HG03378 (cell line): ENCODE measurements at regions not wholly inside any gene's neighbourhood (a gene's known extent, or its start where the extent isn't known, plus 50 kb on each side); places are given as distances from the start of the nearest gene placed in this dataset.
"Not testable (repeated sequence)": the region's sequence is repeated elsewhere in the genome, so short reads cannot be mapped to it uniquely, and the experiment has no call there.

Source experiments
- ATAC-seq: cut with Tn5 transposase; IDR thresholded peaks from one replicate; pipeline ENCODE4 v1.9.1; 2021; ENCODE audit warnings: mild to moderate bottlenecking, moderate library complexity; ENCODE audit not compliant: unreplicated experiment

DNA sequence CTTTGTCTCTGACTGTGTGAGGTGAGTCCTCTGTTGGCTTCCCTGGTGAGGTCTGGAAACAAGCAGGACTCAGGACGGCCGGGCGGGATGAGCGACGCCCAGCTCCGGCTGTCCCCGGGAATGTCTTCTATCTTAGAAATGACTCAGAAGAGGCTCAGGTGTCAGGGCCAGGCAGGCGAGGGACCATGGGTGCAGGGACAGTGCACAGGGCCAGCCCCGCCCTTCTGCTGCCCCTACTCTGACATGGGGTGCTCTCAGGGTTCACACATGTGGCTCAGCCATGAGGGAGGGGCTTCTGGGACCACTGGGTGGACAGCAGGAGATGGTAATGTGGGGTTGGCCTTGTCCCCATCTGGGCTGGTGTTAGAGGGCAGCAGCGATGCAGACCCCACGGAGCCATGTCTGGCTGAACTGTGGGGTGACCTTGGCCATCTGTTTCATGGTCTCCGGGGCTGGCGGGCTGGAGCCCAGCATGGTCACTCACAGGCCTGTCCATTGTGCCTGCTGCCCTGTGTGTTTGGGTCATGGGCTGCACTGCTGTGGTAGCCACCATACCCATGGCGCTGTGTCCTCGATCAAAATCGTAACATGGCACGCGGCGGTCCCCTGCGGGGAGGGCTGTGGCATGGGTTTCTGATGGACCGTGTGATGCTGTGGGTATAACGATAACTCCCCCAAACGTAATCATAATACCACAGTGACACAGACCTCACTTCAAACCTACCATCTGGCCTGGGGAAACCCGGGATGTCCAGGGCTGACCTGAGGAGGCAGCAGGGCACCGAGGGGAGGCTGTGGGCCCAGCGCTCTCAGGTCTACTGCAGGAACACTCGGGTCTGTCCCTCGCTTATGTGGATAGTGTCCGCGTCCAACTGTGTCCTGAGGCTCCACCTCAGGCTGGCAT lies 368.8 kb downstream of the TMEM121 start:
- ATAC-seq = no peak

DNA sequence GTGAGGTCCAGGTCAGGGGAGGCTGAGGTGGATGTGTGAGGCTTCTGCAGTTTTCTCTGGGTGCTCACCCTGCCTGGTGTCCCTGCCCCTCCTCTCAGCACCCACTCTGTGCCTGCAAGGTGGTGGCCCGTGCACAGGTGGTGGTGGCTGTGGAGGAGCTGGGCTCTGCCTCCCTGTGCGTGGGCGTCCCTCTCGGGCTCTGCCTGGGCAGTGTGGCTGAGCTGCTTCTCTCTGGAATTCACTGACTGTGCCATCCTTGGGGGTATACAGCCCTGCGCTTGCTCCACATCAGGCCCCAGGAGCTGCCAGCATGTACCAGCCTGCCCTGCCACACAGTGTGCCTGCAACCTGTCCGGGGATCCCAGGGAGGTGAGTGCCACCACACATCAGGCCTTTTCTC lies 369.8 kb downstream of the TMEM121 start:
- not testable (repeated sequence) for ATAC-seq

DNA sequence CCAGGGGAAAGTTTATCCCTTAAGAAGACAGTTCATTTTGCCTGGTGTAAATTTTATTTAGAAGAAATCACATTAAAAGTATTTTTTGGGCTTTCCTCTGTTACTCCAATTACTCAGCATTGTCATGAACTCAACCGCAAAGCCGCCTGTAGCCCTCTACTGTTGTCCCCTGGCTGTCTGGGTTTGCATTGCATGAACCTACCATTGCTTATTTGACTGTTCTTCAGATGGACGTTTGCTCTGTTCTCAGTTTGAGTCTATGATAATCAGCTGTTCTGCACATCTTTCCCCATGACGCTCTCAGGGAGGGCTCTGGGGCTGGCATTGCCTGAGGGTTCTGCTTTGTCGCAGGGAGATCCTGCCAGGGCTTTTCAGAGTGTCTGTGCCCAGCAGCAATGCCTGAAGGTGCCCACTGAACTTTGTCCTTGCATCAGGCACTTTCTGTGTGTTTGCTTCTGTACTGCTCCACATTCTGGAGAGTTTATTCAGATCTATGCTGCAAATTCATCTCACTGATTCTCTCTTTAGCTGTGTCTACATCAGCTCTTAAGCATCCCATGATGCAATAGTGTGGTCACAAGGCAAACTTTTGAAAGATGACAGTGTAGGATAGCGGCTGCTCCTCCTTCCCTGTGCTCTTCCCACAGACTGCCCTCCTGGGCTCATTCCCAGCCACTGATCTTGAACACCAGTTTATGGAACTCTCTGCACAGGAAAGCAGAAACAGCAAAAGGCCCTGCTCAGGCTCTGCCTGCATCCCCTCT lies 370.8 kb downstream of the TMEM121 start:
- not testable (repeated sequence) for ATAC-seq

DNA sequence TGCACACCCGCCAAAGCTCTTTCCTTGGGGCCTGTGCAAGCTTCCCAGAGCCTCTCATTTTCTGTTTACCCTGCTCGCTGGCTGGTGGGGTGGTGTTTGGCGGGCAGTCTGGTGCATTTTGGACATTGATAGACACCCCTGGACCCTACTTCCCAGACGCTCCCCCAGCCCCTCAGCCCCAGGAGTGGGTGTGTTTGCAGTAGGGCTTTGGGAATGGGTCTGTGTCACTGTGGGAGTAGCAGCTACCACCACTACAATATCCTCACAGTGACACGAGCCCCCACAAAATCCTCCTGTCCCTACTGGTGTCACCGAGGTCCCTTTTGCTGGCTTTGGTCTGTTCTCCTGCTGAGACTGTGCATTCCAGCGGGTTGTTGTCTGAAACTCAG lies 371.3 kb downstream of the TMEM121 start:
- ATAC-seq = no peak

DNA sequence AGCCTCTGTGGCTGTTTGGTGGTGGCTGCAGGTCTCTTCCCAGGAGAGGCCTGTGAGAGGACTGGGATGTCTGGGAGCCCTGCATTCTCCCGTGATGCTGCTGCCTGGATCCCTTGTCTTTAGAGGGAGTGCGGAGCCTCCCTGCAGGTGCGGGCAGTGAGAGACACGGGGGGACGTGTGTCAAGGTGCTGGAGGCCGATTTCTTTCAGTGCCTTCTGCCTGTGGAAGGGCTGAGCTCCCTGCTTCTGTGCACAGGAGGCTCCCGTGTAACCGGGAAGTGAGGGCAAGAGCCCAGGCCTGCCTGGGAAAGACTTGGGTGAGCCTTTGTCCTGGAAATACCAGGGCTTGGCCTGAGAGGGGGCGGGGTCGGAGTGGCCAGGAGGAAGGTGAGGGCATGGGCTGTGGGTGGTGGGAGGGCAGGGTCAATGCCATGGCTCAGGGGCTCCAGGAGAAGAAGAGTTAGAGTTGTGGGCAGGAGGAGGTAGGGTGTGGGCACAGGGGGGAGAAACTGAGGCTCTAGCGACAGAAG lies 372.2 kb downstream of the TMEM121 start:
- no peak for ATAC-seq

DNA sequence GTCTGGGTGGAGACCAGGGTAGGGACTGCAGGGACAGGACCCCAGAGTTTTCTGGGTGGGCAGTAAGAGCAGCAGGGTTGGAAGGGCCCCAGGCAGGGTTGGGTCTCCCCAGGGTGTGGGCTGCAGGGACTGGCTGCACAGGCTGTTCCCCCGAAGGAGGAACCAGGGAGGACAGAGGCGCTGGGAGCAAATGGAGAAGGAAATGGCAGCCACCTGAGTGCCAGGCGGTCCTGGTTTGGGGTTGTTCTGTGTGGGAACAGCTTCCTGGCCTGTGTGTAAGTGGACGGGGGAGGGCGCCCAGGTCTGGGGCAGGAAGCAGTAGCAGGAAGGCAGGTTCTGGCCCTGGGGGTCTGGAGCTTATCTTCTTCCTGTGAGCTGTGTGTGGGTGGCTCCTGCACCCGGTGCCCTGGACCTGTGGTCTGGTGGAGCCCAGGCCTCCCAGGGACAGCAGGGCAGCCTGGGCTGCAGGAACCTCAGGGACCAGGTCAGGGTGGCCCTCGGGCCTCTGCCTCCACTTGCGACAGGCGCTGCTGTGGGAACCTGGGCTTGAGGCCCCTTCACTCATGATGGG lies 372.8 kb downstream of the TMEM121 start:
- no peak for ATAC-seq

DNA sequence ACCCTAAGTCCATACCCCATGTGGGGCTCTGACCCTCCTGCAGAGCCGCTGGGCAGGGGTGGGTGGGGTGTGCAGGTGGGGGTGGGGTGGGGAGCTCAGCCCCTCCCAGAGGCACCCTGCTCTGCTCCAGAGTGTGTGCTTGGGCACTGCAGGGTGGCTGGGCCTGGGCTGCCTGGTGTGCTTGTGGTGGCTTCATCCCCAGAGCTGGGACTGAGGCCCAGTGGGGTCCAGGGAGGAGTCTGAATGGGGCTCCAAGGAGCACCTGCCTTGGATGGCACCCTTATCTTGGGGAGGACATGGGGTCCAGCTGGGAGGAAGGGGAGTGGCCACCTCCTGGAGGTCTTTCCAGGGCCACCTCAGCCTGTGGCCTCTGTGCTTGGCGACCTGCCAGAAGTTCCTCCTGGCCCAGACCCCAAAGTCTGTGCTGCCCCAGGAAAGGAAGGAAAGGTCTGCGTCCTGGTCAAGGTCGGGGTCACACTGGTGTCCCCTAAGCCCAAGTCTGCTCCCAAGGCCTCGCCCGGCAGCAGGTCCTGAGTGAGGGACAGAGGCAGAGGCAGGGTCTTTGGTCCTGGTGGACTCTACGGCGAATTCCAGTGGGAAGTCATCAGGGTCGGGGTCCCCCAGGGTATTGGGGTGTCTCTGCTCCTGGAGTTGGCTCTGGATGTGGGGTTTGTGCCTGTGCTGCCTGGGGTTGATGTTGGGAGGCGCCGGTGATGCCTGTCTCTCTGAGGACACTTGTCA lies 373.4 kb downstream of the TMEM121 start:
- ATAC-seq = no peak

DNA sequence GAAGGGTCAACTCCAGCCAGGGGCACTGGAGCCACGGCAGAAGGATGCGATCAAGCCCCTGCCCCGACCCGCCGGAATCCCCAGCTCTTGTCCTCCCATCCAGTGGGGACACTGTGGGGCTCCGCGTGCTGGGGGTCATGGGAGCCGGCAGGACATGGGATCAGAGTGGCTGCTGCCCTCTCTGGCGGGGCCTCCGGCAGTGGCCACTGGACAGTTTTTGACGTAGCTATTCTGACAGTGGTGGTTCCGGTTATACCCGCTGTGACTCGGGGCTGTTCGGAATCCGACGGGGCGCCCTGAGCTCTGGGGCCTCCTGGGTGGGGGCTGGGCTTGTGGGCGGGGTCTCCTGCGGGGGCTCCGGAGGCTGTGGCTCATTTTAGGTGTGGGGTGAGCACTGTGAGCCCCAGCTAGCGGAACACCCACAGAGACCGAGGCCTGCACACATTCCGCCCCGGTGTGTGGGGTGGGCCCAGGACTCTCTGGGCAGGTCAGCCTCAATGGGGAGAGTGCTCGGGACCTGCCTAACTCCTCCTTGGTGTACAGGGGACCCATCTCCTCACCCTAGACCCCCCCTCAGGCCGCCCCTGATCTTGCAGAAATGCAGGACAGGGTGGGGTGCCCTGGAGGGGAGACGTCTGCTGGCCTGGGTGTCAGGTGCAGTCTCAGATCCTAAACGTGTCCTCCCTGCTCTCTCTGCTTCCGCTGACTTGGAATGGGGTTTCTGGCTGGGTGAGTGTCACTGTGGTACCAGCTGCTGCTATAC lies 374.2 kb downstream of the TMEM121 start:
- ATAC-seq = no peak

DNA sequence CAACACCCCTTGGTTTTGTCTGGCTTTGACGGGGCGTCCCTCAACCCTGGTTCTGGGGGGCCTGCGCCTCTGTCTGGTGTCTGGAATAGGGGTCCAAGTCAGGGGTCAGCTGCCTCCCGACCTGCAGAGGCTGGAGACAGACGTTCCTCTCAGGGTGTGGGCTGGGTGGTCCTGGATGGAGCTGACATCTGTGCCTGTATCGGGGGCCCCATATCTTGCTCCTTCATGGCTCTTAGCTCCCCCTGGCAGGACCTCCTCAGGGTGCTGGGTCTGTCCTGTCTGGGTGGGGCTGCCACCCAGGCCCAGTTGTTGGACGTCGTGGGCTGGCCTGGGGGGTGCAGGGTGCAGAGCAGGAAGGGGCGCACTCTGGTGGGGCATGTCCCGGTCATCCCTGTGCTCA lies 374.8 kb downstream of the TMEM121 start:
- no peak for ATAC-seq

DNA sequence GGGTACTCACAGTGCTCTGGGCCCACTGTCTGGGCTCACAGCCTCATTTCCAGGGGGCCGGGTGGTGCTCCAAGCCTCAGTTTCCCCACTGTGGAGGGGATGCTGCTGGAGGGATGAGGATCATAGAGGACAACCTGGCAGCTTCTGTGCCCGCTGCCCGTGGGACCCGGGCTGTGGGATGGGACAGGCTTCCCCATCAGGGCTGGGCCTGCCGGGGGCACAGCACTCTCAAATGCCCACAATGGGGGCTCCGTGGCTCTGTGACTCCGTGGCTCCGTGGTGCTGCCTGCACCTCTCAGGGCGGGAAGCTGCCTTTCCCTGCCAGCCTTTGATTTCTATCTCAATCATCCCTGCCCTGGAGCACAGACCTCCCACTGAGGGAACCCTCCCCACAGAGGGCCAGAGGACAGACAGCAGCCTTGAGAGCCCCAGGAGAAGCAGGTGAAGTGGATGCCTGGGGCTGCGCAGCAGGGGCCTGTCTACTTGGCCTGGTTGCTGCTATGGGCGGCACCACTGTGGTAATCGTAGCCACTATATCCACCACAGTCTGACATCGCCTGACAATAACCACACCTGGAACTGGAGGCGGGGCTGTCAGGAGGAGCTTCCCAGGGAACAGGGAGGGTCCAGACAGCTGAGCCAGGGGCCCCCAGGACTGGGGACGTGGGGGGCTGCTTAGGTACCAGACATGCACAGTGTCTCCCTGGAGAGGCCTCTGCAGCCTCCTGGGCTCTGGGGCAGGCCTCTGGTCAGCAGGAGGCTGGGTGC lies 375.9 kb downstream of the TMEM121 start:
- no peak for ATAC-seq

DNA sequence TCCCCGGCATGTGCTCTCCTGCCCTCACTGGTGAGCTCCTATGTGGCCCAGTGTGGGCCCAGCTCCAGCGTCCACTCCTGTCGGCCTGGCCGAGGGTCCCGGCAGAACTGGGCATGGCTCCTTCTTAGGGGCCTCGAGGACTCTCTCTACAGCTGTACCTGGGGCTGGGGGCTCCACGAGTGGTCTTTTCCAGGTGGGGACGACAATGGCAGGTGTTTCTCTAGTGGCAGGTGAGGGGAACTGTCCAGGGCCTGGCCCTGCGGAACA lies 376.4 kb downstream of the TMEM121 start:
- not testable (repeated sequence) for ATAC-seq

DNA sequence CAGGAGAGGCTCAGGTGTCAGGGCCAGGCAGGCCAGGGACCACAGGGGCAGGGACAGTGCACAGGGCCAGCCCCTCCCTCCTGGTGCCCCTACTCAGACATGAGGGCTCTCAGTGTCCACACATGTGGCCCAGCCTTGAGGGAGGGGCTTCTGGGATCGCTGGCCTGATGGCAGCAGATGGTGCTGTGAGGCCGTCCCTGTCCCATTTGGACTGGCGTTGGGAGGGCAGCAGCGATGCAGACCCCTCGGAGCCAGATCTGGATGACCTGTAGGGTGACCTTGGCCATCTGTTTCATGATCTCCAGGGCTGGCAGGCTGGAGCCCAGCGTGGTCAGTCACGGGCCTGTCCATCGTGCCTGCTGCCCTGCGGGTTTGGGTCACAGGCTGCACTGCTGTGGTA lies 377.6 kb downstream of the TMEM121 start:
- no peak for ATAC-seq

DNA sequence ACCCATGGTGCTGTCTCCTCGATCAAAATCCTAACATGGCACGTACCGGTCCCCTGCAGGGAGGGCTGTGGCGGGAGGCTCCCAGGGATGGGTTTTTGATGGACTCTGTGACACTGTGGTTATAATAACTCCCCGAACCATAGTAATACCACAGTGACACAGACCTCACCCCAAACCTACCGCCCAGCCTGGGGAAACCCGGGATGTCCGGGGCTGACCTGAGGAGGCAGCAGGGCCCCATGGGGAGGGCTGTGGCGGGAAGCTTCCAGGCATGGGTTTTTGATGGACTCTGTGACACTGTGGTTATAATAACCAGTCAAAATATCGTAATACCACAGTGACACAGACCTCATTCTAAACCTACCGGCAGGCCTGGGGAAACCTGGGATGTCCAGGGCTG lies 378.0 kb downstream of the TMEM121 start:
- no peak for ATAC-seq

DNA sequence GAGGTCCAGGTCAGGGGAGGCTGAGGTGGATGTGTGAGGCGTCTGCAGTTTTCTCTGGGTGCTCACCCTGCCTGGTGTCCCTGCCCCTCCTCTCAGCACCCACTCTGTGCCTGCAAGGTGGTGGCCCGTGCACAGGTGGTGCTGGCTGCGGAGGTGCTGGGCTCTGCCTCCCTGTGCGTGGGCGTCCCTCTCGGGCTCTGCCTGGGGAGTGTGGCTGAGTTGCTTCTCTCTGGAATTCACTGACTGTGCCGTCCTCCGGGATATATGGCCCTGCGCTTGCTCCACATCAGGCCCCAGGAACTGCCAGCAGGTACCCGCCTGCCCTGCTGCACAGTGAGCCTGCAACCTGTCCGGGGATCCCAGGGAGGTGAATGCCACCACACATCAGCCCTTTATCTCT lies 379.1 kb downstream of the TMEM121 start:
- no peak for ATAC-seq

DNA sequence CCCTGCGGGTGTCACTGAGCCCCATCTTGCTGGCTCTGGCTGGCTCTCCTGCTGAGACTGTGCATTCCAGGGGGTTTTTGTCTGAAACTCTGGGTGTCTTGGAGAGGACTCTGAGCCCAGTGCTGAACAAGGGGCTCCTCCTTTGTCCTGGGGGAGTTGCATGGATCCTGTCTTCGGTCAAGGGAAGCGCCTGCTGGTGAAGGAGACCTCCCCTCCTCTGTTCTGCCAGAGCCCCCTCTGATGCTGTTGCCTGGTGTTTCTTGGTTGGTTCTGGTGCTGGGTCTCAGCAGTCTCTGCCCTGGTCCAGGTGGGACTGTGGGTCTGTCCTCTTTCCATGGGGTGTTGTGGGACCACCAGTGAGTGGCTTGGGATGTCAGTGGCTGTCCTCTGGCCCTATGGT lies 380.9 kb downstream of the TMEM121 start:
- ATAC-seq = no peak

DNA sequence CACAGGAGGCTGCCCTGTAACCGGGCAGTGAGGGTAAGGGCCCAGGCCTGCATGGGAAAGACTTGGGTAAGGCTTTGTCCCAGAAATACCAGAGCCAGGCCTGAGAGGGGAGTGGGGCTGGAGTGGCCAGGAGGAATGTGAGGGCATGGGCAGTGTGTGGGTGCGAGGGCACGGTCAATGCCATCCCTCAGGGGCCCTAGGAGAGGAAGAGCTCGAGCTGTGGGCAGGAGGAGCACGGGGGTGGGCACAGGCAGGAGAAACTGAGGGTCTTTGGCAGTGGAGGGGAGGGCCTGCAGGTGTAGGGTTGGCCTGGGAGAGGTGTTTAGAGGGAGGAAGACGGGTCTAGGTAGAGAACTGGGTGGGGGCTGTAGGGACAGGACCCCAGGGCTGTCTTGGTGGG lies 381.6 kb downstream of the TMEM121 start:
- no peak for ATAC-seq

DNA sequence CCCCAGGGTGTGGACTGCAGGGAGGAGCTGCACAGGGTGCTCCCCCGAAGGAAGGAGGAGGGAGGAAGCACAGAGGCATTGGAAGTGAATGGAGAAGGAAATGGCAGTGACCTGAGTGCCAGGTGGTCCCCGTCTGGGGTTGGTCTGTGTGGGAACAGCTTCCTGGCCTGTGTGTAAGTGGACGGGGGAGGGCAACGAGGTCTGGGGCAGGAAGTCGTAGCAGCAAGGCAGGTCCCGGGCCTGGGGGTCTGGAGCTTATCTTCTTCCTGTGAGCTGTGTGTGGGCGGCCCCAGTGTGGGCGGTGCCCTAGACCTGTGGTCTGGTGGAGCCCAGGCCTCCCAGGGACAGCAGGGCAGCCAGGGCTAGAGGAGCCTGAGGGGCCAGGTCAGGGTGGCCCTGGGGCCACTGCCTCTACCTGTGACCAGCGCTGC lies 382.1 kb downstream of the TMEM121 start:
- ATAC-seq = no peak

DNA sequence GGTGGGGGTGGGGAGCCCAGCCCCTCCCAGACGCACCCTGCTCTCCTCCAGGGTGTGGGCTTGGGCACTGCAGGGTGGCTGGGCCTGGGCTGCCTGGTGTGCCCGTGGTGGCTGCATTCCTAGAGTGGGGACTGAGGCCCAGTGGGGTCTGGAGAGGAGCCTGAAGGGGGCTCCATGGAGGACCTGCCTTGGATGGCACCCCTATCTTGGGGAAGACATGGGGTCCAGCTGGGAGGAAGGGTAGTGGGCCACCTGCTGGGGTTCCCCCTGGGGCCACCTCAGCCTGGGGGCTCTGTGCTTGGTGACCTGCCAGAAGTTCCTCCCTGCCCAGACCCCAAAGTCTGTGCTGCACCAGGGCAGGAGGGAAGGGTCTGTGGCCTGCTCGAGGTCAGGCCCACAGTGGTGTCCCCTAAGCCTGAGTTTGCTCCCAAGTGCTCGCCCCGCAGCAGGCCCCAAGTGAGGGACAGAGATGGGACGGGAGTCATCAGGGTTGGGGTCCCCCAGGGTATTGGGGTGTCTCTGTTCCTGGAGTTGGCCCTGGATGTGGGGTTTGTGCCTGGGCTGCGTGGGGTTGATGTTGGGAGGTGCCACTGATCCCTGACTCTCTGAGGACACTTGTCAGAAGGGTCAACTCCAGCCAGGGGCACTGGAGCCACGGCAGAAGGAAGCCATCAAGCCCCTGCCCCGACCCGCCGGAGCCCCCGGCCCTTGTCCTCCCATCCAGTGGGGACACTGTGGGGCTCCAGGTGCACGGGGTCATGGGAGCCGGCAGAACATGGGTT lies 382.9 kb downstream of the TMEM121 start:
- no peak for ATAC-seq

DNA sequence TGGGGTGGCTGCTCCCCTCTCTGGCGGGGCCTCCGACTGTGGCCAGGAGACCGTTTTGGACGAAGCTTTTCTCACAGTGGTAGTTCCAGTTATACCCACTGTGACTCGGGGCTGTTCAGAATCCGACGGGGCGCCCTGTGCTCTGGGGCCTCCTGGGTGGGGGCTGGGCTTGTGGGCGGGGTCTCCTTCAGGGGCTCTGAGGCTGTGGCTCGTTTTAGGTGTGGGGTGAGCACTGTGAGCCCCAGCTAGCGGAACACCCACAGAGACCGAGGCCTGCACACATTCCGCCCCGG lies 383.4 kb downstream of the TMEM121 start:
- not testable (repeated sequence) for ATAC-seq
